ENCODE measurements at regions not wholly inside any gene's neighbourhood (a gene's known extent, or its start where the extent isn't known, plus 50 kb on each side); places are given as distances from the start of the nearest gene placed in this dataset.

DNA sequence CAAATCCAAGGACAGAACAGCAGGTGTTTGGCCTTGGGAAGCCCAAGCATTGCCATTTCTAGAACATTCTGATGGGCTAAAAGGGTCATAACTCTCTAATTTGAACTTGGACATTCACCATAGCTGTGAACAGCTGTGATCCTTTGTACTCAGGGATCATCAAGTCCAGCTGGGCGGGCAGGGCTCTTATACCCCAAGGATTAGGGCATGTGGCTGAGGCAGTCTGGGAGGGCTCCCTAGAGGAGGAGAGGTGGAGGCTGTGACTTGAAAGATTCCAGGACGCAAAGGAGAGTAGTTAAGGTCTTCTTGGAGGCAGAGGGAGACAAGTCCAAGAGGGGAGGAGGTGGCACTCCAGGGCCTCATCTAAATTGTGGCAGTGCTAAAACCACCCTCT, 233.1 kb upstream of the GSE1 start:
- TF ChIP-seq, protein P1, sequence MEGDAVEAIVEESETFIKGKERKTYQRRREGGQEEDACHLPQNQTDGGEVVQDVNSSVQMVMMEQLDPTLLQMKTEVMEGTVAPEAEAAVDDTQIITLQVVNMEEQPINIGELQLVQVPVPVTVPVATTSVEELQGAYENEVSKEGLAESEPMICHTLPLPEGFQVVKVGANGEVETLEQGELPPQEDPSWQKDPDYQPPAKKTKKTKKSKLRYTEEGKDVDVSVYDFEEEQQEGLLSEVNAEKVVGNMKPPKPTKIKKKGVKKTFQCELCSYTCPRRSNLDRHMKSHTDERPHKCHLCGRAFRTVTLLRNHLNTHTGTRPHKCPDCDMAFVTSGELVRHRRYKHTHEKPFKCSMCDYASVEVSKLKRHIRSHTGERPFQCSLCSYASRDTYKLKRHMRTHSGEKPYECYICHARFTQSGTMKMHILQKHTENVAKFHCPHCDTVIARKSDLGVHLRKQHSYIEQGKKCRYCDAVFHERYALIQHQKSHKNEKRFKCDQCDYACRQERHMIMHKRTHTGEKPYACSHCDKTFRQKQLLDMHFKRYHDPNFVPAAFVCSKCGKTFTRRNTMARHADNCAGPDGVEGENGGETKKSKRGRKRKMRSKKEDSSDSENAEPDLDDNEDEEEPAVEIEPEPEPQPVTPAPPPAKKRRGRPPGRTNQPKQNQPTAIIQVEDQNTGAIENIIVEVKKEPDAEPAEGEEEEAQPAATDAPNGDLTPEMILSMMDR (IDR thresholded peaks at IDR 0.05) = no peak
- TF ChIP-seq POLR2A (IDR thresholded peaks at IDR 0.05) = no peak
